Gastroesophageal sphincter (tissue), 4 donors: ENCODE measurements at regions not wholly inside any gene's neighbourhood (a gene's known extent, or its start where the extent isn't known, plus 50 kb on each side); places are given as distances from the start of the nearest gene placed in this dataset.

Experiments used
- ATAC-seq: fragments of 150-250 bp; one replicate; pipeline ENCODE4 v1.9.1; 2016; ENCODE audit warnings: mild to moderate bottlenecking, moderate library complexity
- H3K27ac ChIP-seq, 4 donors: fragments of 200-600 bp; sonication (generic) in 3 of 4; 1 replicate in 3 of 4; 2 replicates in 1 of 4; pipeline ENCODE4 v1.5.1; 2016 to 2019
- H3K27me3 ChIP-seq: fragments of 200-600 bp; sonication (generic); one replicate; pipeline ENCODE4 v1.5.1; 2019
- H3K36me3 ChIP-seq, 2 donors: fragments of 200-600 bp; sonication (generic); one replicate each; pipeline ENCODE4 v1.5.1; 2019; ENCODE audit warnings: control low read depth in 1 of 2
- H3K4me1 ChIP-seq, 3 donors: fragments of 200-600 bp; sonication (generic); 1 replicate in 2 of 3; 2 replicates in 1 of 3; pipeline ENCODE4 v1.5.1; 2016 to 2019; ENCODE audit warnings: control low read depth in 2 of 3
- H3K4me3 ChIP-seq, 2 donors: fragments of 200-600 bp; sonication (generic); one replicate each; pipeline ENCODE4 v1.5.1; 2019; ENCODE audit warnings: mild to moderate bottlenecking in 1 of 2, moderate library complexity in 1 of 2
- H3K9me3 ChIP-seq, 3 donors: fragments of 200-600 bp; sonication (generic); one replicate each; pipeline ENCODE4 v1.5.1; 2017 to 2019; ENCODE audit warnings: control low read depth in 2 of 3
- CTCF ChIP-seq, 4 experiments: fragments of 200-600 bp in 2 of 4; fragments of 450-650 bp in 2 of 4; sonication (generic) in 1 of 4; IDR thresholded peaks; one replicate each; pipeline ENCODE4 v1.5.1; 2017 to 2019; ENCODE audit warnings: antibody characterized with exemption in 4 of 4, mild to moderate bottlenecking in 2 of 4, moderate library complexity in 2 of 4
- EP300 ChIP-seq: sonication (generic); formaldehyde crosslinking; IDR thresholded peaks from one replicate; pipeline ENCODE4 v1.6.1; 2017; ENCODE audit warnings: antibody characterized with exemption, mild to moderate bottlenecking
- POLR2A ChIP-seq, 2 donors: fragments of 450-650 bp; IDR thresholded peaks; one replicate each; pipeline ENCODE4 v1.6.1; 2017; ENCODE audit warnings: antibody characterized with exemption in 2 of 2, mild to moderate bottlenecking in 2 of 2, moderate library complexity in 1 of 2
- POLR2AphosphoS5 ChIP-seq: sonication (generic); formaldehyde crosslinking; IDR thresholded peaks from one replicate; pipeline ENCODE4 v1.6.1; 2017; ENCODE audit warnings: antibody characterized with exemption
- WGBS, 2 donors: methylation state at CpG; one replicate each; pipeline ENCODE4 v1.1.5; 2018; ENCODE audit warnings: low coverage in 1 of 2; 5-methylcytosine and 5-hydroxymethylcytosine counted together

GRCh38 chr11:106242718-106243415 lies 165.4 kb downstream of the AASDHPPT start:
- WGBS, 2 donors, result 45 to 53% methylated on average over 2 of the region's 2 CpGs
- H3K36me3 ChIP-seq, result no peaks in the 10 kb centered on the region
- H3K27ac ChIP-seq, result no peak overlapping the region
- H3K27me3 ChIP-seq, result no peaks in the 10 kb centered on the region
- no peak for ATAC-seq
- H3K4me1 ChIP-seq, result no peaks in the 10 kb centered on the region
- H3K4me3 ChIP-seq, result no peak overlapping the region
- H3K9me3 ChIP-seq, result peaks cover 0 to 6% (median 0%) of the 10 kb centered on the region in 3 donors
- no peak for TF ChIP-seq POLR2A (IDR thresholded peaks at IDR 0.05)
- no peak for TF ChIP-seq POLR2AphosphoS5
- TF ChIP-seq CTCF (IDR thresholded peaks at IDR 0.05), result no peak
- TF ChIP-seq EP300, result no peak

GRCh38 chr11:106246495-106246894 lies 169.0 kb downstream of the AASDHPPT start:
- Histone ChIP-seq H3K4me3 (no peak overlapping the region), H3K27me3 (no peaks in the 10 kb centered on the region), H3K9me3 (peaks cover 0 to 6% (median 0%) of the 10 kb centered on the region in 3 donors), H3K27ac (no peak overlapping the region), H3K36me3 (no peaks in the 10 kb centered on the region), H3K4me1 (no peaks in the 10 kb centered on the region)
- no peak for ATAC-seq
- 92 to 100% methylated on average over 1 of the region's 3 CpGs for WGBS, 2 donors
- TF ChIP-seq POLR2AphosphoS5, result no peak
- TF ChIP-seq CTCF (IDR thresholded peaks at IDR 0.05), result no peak
- TF ChIP-seq POLR2A (IDR thresholded peaks at IDR 0.05), result no peak
- TF ChIP-seq EP300, result no peak

- whole genome bisulfite sequencing, 2 donors, result 26 to 67% methylated on average over 4 to 5 of the region's 5 CpGs
These were observed 172.3 kb downstream of the AASDHPPT start for GRCh38 chr11:106249617-106250239.

GRCh38 chr11:106262852-106263251 lies 185.4 kb downstream of the AASDHPPT start:
- no peak overlapping the region for H3K4me3 ChIP-seq
- no peak for ATAC-seq
- 82 to 83% methylated on average over 3 of the region's 3 CpGs for WGBS, 2 donors

More at GRCh38 chr11:106249617-106250239, 172.3 kb downstream of the AASDHPPT start:
- no peak overlapping the region for H3K27ac ChIP-seq
- no peak overlapping the region for H3K4me3 ChIP-seq
- ATAC-seq, result no peak
- H3K36me3 ChIP-seq, result no peaks in the 10 kb centered on the region
- TF ChIP-seq EP300 (no peak), POLR2AphosphoS5 (no peak)
- H3K9me3 ChIP-seq, result peaks cover 0 to 6% (median 0%) of the 10 kb centered on the region in 3 donors
- no peaks in the 10 kb centered on the region for H3K4me1 ChIP-seq
- no peaks in the 10 kb centered on the region for H3K27me3 ChIP-seq

GRCh38 chr11:106263527-106263926 lies 186.1 kb downstream of the AASDHPPT start:
- no peaks in the 10 kb centered on the region for H3K27me3 ChIP-seq
- 86 to 87% methylated on average over 3 of the region's 3 CpGs for WGBS, 2 donors
- no peak overlapping the region for H3K4me3 ChIP-seq
- no peak for TF ChIP-seq CTCF (IDR thresholded peaks at IDR 0.05)
- TF ChIP-seq POLR2A (IDR thresholded peaks at IDR 0.05), result no peak
- TF ChIP-seq EP300, result no peak
- no peak for TF ChIP-seq POLR2AphosphoS5
- H3K4me1 ChIP-seq, result no peaks in the 10 kb centered on the region
- ATAC-seq, result no peak
- H3K9me3 ChIP-seq, result no peaks in the 10 kb centered on the region
- H3K36me3 ChIP-seq, result no peaks in the 10 kb centered on the region
- no peak overlapping the region for H3K27ac ChIP-seq

More at GRCh38 chr11:106262852-106263251, 185.4 kb downstream of the AASDHPPT start:
- Histone ChIP-seq H3K27ac (no peak overlapping the region), H3K27me3 (no peaks in the 10 kb centered on the region), H3K9me3 (no peaks in the 10 kb centered on the region), H3K4me1 (no peaks in the 10 kb centered on the region), H3K36me3 (no peaks in the 10 kb centered on the region)
- TF ChIP-seq CTCF (IDR thresholded peaks at IDR 0.05) (no peak), POLR2AphosphoS5 (no peak), EP300 (no peak), POLR2A (IDR thresholded peaks at IDR 0.05) (no peak)
